Testis (tissue), 2 donors: ENCODE measurements at regions not wholly inside any gene's neighbourhood (a gene's known extent, or its start where the extent isn't known, plus 50 kb on each side); places are given as distances from the start of the nearest gene placed in this dataset.

Experiments
- DNase-seq: peaks from one replicate; pipeline ENCODE4 v3.0.0-alpha.2; 2019
- H3K27ac ChIP-seq, 2 donors: fragments of 200-600 bp; sonication (generic); one replicate each; pipeline ENCODE4 v1.5.1; 2019
- H3K27me3 ChIP-seq: fragments of 200-600 bp; sonication (generic); one replicate; pipeline ENCODE4 v1.5.1; 2019
- H3K36me3 ChIP-seq: fragments of 200-600 bp; sonication (generic); one replicate; pipeline ENCODE4 v1.5.1; 2017; ENCODE audit warnings: low read depth; ENCODE audit errors: missing control alignments
- H3K4me1 ChIP-seq: fragments of 200-600 bp; sonication (generic); one replicate; pipeline ENCODE4 v1.5.1; 2019
- H3K4me3 ChIP-seq, 2 donors: fragments of 200-600 bp; sonication (generic); one replicate each; pipeline ENCODE4 v1.5.1; 2017 to 2019
- H3K9me3 ChIP-seq: fragments of 200-600 bp; sonication (generic); one replicate; pipeline ENCODE4 v1.5.1; 2017
- CTCF ChIP-seq, 3 experiments: fragments of 450-650 bp in 2 of 3; fragments of 200-600 bp in 1 of 3; sonication (generic) in 1 of 3; IDR thresholded peaks; one replicate each; pipeline ENCODE4 v1.5.1; 2016 to 2019; ENCODE audit warnings: antibody characterized with exemption in 3 of 3, mild to moderate bottlenecking in 2 of 3, moderate library complexity in 1 of 3
- POLR2A ChIP-seq: fragments of 450-650 bp; IDR thresholded peaks from one replicate; pipeline ENCODE4 v1.6.1; 2017; ENCODE audit warnings: antibody characterized with exemption, mild to moderate bottlenecking, moderate library complexity
- WGBS, 2 donors: methylation state at CpG; one replicate each; pipeline ENCODE4 v1.1.5; 2018; 5-methylcytosine and 5-hydroxymethylcytosine counted together
- intact Hi-C: fragments of 100-400 bp; cut with DNase I; formaldehyde crosslinking; loops from one replicate; pipeline ENCODE4 v1.15.1; 2023; ENCODE audit warnings: low total_unique reads

DNA sequence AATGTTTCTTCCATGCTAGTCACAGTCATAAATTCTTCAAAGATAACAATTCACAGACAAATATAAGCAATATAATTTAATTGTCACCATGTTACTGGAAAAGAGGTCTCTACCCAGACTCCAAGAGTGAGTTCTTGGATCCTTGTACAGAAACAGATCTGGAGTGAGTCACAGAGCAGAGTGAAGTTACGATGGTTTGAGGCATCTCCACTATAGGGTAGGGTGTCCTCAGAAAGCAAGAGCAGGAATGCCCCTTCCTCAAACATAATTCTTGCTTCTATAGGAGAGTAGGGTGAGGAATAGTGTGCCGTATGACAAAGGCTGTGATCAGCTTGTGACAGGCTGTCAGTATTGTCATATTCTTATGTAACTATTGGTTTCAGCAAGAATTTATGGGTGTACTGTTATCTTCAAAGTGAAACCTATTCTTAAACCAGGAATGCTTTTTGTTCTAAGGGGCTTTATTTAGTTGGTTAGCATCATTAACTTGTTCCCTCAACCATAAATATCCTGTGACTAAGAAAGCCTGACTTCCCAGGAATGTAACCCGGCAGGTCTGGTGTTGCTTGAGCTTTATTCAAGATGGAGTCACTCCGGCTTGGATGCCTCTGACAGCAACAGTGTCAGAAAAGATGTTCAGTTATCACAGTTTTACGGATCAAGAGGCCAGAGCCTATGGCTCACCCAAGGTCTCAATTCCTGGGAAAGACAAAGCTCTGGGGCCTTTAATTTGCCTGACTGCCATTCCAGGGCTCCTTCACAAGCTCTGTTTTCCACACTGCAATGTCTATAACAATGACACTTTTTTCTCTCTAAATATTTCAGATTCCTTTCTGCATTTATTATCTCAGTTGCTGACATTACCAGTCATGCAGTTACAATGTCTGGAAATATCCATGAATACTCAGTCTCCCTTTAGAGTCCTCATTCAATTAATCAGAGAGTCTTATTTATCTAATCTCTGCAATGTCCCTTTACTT is 298.6 kb downstream of the C6orf118 start:
- no peak overlapping the region for H3K27ac ChIP-seq
- H3K36me3 ChIP-seq, result no peaks in the 10 kb centered on the region
- intact Hi-C loops, result no loop called here
- DNase-seq, result no peak
- H3K9me3 ChIP-seq, result no peaks in the 10 kb centered on the region
- TF ChIP-seq CTCF (IDR thresholded peaks at IDR 0.05) (no peak), POLR2A (no peak)
- 69 to 75% methylated on average over 5 of the region's 5 CpGs for WGBS, 2 donors
- no peak overlapping the region for H3K4me3 ChIP-seq
- peaks cover 4% of the 10 kb centered on the region for H3K4me1 ChIP-seq
- no peaks in the 10 kb centered on the region for H3K27me3 ChIP-seq

GRCh38 chr6:165008971-165009370 is 300.4 kb downstream of the C6orf118 start:
- H3K4me1 ChIP-seq, result peaks cover 4% of the 10 kb centered on the region
- intact Hi-C loops, result no loop called here
- no peak overlapping the region for H3K27ac ChIP-seq
- H3K27me3 ChIP-seq, result no peaks in the 10 kb centered on the region
- no peak for DNase-seq
- no peak overlapping the region for H3K4me3 ChIP-seq
- WGBS, 2 donors, result 87 to 95% methylated on average over 4 of the region's 4 CpGs
- TF ChIP-seq CTCF (IDR thresholded peaks at IDR 0.05) (no peak), POLR2A (no peak)
- no peaks in the 10 kb centered on the region for H3K9me3 ChIP-seq
- no peaks in the 10 kb centered on the region for H3K36me3 ChIP-seq

- WGBS, 2 donors, result 63 to 76% methylated on average over 11 of the region's 11 CpGs
- H3K4me1 ChIP-seq, result no peaks in the 10 kb centered on the region
- no peak for DNase-seq
- no peak overlapping the region for H3K4me3 ChIP-seq
- no peaks in the 10 kb centered on the region for H3K27me3 ChIP-seq
- TF ChIP-seq CTCF (IDR thresholded peaks at IDR 0.05) (no peak), POLR2A (no peak)
- H3K36me3 ChIP-seq, result no peaks in the 10 kb centered on the region
- no peak overlapping the region for H3K27ac ChIP-seq
- no peaks in the 10 kb centered on the region for H3K9me3 ChIP-seq
- intact Hi-C loops, result no loop called here
These were observed 306.5 kb downstream of the C6orf118 start for GRCh38 chr6:165002866-165003265.

DNA sequence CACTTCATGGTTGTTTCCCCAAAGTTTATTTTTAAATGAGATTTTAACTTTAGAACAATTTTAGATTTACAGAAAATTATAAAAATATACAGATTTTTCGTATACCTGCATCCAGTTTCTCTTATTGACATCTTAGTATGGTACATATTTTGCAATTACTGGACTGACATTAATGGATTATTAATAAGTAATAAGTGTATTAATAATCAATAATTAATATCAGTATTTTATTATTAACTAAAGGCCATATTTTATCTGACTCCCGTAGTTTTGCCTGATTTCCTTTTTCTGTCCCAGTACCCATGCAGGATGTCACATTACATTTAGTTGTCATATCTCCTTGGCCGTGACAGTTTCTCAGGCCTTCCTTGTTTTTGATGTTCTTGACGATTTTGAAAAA is 307.0 kb downstream of the C6orf118 start:
- H3K4me1 ChIP-seq, result no peaks in the 10 kb centered on the region
- no peaks in the 10 kb centered on the region for H3K9me3 ChIP-seq
- peak overlapping the region in 1 of 2 donors; percentile 15 for H3K4me3 ChIP-seq
- no peaks in the 10 kb centered on the region for H3K36me3 ChIP-seq
- 75 to 81% methylated on average over 4 of the region's 4 CpGs for WGBS, 2 donors
- H3K27me3 ChIP-seq, result no peaks in the 10 kb centered on the region
- H3K27ac ChIP-seq, result no peak overlapping the region
- no peak for DNase-seq
- TF ChIP-seq CTCF (IDR thresholded peaks at IDR 0.05), result no peak
- TF ChIP-seq POLR2A, result no peak
- intact Hi-C loops, result no loop called here
